ENCODE measurements at regions not wholly inside any gene's neighbourhood (a gene's known extent, or its start where the extent isn't known, plus 50 kb on each side); places are given as distances from the start of the nearest gene placed in this dataset.
A peak's percentile ranks its signal among the peaks of the same experiment; 100 is the strongest.

GRCh38 chr6:20313960-20314530, 87.6 kb upstream of the E2F3 start:
- no peak for DNase-seq

DNA sequence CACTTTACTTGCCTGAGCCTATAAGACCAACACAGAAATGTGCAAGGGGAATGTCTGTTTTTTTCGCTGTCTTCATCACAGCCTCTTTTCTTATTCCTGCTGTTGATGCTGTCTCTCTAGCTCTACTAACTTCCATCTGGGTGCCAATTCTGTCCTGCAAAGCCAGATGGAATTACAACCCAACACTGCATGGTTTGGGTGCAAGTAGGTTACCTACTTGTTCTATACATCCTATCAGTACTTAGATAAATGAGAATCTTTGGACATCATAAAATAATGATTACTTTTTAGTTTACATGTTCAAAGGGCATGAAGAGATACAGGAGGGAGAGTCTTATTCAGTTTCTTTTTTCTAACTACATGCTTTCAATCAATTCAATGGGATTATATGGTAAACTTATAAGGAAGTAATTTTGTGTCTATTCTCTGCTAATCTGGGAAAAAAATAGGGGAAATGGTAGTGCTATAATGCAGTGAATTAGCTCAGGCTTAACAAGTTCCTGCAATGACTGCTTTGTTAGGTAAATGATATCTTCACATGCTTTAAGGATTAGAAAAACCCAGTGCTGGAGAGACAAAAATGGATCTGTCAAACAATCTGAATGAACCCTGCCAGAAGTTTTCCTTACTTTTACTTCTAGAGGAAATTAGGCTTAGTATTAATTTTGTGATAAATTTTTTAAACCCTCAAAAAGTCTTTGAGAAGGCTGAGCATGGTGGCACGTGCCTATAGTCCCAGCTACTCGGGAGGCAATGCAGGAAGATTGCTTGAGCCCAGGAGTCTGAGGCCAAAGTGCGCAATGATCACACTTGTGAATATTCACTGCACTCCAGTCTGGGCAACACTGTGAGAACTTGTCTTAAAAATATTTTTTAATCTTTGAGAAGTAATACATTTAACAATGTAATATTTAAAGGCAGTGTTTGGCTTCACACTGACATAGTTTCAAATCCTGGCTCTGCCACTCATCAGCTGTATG, 86.5 kb upstream of the E2F3 start:
- no peak for DNase-seq

- DNase-seq, result no peak
Measured at GRCh38 chr6:20317430-20317829, 84.2 kb upstream of the E2F3 start.

- DNase-seq, result no peak
Measured at GRCh38 chr6:20318851-20319387, 82.8 kb upstream of the E2F3 start.

- DNase-seq, result peak; percentile 75
Measured at GRCh38 chr6:20319520-20320357, 81.9 kb upstream of the E2F3 start.

GRCh38 chr6:20325641-20326421, 75.8 kb upstream of the E2F3 start:
- DNase-seq, result no peak

GRCh38 chr6:20326422-20326728, 75.3 kb upstream of the E2F3 start:
- DNase-seq, result no peak

GRCh38 chr6:20327141-20327540, 74.5 kb upstream of the E2F3 start:
- no peak for DNase-seq

DNA sequence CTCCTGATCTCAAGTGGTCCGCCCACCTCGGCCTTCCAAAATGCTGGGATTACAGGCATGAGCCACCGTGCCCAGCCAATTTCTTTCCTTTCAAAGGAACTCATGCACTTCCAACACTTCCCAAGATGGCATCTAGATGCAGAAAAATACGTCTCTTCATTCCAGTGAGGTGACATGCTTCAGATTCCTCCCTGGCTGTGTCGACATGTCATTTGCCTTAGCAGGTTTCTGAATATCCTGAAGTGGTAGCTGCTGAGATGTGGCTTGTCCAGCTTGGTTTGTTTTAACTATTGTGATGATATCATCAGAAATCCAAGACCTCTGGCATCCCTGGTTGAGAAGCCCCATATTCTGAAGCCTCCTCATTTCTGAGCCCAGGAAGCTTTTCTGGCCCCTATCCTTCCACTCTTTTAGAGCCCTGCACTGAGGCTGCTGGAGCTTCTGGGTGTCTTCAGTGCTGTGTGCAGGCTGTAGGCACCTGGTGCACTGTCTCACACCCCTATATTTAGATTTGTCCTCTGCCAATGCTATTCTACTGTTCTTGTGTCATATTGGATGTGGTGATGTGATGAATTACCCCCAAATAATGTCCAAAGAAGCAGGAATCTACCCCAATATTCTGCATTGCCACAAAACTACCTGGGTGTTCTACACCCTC, 73.3 kb upstream of the E2F3 start:
- no peak for DNase-seq

GRCh38 chr6:20328924-20329300, 72.8 kb upstream of the E2F3 start:
- no peak for DNase-seq

DNA sequence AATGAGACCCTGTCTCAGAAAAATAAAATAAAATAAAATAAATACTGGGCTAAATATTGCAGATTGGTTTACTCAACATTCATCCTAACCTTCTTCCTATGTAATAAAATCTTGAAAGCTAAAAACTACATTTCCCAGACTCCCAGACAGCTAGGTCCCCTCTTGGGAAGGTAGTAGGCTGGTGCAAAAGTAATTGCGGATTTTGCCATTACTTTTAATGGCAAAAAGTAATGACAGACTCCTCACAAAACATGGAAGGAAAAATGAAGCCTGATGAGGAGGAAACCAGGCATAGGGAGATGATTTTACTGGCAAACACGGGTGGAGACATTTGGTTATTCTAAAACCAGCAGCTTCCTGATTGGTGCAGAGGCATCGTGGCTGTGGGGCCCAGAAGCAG, 70.6 kb upstream of the E2F3 start:
- DNase-seq, result no peak

- DNase-seq, result no peak
Measured at GRCh38 chr6:20331625-20332024, 70.1 kb upstream of the E2F3 start.

GRCh38 chr6:20332441-20333006, 69.2 kb upstream of the E2F3 start:
- no peak for DNase-seq

GRCh38 chr6:20333721-20334269, 67.9 kb upstream of the E2F3 start:
- no peak for DNase-seq

GRCh38 chr6:20334334-20334733, 67.3 kb upstream of the E2F3 start:
- DNase-seq, result no peak

DNA sequence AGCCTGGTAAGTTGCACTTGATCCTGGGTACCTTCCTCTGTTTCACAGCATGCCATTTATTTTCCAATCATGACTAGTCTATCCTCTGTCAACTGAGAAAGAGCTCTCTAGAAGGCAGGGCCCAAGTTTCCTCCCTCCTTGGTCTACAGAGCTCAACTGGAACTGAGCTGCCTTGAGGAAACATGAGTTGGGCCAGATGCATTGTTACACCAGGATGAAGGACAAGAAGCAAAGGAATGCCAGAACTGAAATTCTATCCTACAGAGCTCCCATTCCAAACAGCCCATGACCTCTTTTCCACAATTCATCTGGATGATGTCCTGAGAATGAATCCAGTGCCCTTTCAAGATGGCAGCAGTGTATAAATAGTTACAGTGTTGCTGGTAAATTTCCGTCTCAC, 66.7 kb upstream of the E2F3 start:
- DNase-seq, result no peak

DNA sequence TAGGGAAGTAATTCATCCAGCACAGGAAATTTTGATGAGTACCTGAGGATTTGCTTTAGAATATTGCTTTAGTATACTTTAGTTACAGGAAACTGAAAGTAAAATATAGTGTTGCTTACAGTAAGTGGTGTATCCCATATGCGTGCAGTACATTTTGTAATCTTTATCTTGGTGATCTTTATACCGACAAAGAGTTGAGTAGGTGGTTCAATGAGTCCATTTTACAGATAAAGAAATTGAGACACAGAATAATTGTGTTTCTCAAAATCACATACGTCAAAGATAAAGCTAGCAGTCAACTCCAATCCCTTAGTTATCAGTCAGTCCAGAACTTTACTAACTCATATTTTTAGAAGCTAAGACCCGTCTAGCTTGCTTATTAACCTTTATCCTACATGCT, 65.8 kb upstream of the E2F3 start:
- DNase-seq, result no peak

- no peak for DNase-seq
Measured at GRCh38 chr6:20338156-20338555, 63.5 kb upstream of the E2F3 start.

DNA sequence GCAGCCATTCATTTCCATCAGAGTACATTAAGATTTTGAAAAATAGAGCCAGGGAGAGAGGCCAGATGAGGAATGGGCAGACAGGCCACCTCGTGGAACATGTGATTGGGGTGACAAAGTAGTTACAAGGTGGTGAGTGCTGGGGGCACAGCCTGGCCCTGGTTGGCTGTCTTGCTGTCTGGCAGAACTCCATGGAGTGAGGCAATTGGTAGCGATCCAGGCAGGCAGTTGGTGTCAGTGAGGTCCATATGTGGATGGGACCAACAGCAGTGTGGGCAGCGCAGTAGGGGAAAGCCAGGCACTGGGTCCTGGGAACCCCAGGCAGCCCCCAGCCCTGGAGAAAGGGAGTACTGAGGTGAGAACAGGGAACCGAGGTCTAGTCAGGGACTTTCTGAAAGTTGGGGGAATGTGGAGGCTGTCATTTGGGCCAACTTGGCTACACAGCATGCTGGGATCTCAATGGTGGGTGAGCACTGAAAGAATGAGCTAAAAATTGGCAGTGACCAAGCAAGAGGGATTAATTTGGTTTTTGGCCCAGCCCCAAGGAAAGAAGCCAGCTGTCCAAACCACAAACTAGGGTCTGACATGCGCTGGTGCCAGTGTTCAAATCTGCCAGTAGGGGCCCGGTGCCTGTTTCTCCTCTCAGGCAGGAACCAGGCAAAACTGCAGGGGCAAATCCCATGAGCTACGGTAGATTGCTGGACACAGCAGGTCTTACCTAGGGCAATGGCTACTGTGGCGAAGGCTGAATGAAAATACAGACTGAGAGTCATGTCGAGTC, 61.4 kb upstream of the E2F3 start:
- DNase-seq, result no peak

GRCh38 chr6:20341096-20341495, 60.6 kb upstream of the E2F3 start:
- DNase-seq, result no peak

DNA sequence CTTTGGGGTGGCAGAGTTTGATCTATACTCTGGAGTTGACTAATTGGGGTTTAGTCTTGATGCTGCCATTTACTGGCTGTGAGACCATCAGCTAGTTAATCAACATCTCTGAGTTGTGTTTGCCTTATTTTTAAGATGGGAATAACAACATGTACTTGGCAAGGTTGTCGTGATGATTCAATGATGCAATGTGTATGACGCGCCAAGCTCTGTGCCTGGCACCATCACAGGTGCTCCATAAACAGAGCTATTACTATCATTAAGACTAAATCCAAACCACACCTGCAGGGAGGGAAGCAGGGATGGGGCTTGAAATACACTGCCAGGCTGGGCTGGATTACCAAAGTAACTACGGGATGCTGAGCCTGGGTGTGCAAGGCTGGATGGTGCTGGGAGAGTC, 60.1 kb upstream of the E2F3 start:
- DNase-seq, result no peak
